NCI-H1436 (cell line): ENCODE measurements at regions not wholly inside any gene's neighbourhood (a gene's known extent, or its start where the extent isn't known, plus 50 kb on each side); places are given as distances from the start of the nearest gene placed in this dataset.

Experiments used
- DNase-seq: peaks from one replicate; lab custom pipeline; 2025; lab: John Stamatoyannopoulos, UW

DNA sequence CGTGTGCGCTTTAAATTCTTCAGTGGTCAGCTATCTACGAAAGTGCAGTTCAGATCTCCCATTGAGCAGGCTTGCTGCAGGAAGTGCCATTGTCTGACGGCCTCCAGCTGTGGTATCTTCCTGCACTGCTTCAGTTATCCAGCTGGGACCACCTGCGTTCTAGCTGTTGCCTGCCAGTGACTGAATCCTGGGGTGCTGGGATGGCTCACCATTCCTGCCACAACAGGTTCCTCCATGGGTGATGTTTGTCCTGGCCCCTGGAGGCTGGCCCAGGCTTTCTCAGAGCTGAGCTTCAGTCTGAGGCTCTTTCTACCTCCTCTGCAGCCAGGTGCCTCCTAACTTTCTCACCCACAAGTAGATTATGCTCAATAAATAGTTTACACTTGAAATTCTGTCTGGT is 498.5 kb upstream of the HS6ST1 start:
- no peak for DNase-seq

DNA sequence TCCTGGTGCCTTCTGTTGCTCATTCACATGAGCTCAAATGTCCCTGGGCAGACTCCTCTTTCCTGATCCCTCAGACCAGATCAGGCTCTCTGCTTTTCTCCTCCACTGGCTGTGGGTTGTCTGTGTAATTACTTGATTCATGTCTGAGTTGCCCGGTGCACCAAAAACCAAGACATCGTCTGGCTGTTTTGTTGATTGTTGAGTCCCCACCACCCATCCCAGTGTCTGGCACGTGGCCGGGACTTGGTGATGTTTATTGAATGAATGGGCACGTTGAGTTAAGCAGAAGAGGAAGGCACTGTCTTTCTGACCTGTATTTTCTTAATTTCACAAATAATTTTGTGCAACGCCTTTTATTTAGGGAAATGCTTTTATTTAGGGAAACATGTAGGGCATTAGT is 499.1 kb upstream of the HS6ST1 start:
- no peak for DNase-seq

DNA sequence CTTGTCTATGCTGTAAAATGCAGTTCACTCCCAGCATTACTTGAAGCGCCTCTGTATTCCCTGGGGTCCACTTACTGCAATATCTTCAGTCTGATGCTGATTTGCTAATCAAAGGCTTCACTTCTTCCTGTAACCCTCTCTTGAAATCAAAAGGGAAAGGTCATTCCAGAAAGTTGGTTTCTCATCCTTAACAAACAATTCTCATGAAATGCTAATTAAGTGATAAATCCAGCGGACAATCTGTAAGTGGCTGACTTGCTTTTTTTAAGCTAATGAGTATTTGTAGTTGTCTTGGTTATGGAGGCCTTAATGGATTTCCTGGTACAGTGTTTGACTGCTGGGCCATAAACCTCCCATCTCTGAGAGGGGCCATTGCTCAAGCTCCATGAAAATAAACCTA is 499.6 kb upstream of the HS6ST1 start:
- DNase-seq: no peak

DNA sequence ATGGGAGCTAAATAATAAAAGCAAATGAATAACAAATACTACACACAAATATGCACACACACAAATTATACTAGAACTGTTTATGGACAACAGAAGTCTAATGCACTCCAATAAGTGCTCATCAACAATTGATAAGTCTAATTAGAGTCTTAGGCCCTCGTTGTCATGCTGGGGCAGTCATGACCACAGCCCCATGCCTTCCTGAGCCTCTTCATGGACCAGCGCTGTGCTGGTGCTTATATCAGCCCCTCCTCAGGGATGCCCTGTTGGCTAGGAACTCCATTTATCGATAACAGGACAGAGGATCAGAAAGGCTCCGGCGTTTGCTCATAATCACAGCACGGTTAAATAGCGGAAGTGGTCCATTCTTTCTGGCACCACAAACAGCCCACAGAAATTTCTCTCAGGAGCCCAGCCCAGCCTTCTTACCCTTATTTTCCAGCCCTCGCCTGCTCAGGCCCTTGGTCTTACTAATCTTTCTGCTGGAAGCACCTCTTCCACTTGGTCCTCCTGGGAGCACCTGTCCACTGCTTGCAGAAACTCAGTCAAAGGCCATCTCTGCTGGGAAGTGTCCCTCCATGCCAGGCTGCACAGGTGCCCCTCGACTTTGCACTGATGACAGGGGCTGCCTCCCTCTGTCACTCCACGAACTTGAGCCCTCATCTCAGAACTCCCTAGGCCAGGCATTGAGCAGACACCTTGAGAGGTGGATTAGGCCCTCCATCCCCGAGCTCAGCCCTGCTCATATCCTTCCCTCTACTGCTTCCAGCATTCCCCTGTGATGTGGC is 500.2 kb upstream of the HS6ST1 start:
- no peak for DNase-seq

DNA sequence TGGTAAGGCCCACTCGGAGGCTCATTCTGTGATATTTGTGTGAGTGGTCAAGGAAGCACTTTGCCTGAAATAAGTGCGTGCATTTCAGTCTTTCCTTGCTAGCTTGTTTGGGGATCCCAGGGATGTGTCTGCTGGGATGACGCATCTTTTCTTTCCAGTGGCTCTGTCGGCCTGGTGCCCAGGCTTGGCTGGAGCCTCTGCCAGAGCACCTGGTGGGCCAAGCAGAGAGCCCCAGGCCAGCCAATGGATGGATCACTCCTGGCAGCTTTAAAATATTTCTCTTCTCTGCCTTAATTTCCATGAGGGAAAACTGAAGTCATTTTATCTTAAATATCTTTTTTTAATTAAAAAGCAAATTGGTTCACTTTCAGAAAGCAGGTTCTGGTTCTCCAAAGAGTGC is 501.8 kb upstream of the HS6ST1 start:
- DNase-seq: no peak

DNA sequence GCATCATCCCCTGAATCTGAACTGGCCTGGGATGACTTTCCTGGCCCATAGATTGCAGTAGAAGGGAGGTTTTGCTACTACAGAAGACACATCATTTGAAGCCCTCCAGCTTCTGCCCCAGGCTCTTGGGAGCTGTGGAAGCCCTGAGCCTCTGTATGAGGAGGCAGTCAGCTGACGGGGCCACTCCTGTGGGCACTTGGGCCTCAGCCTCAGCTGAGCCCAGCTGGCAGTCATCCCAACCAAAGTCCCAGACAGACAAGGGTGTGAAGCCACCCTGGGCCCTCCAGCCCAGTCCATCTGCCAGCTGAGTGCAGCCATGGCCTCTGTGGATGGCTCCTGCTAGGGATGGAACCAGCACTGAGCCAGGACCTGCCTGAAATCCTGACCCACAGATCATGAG is 502.3 kb upstream of the HS6ST1 start:
- no peak for DNase-seq

DNA sequence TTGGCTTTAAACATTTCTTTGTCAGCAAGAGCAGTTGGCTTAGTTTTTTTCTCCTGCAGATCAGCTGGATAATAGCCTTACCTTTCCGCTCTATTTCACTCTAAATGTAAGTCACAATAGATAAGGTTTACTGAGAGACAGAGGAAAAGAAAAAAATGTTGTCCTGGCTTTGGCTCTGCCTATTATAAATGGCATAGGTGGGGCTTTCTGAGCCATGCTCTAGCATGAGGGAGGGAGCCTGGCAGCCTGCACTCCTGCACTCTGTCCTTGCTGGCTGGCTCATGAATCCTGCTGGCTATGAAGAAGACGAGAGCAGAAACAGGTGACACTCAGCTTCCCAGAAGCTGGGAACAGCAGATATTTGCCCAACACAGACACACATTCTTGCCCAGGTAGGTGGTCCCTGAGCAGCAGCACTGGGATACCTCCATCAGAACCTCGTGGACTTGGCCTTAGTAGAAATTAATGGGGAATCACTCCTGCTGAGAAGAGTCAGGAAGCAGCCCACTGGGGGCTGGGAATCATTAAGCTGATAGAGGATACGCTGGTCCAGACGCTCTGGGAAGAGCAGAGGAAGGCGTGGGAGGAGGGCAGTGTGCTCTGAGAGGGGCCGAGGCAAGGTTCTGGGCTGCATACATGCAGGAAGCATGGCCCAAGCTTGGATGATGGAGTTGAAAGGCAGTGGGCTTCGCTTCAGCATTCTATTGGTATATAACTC is 514.4 kb upstream of the HS6ST1 start:
- DNase-seq: no peak

DNA sequence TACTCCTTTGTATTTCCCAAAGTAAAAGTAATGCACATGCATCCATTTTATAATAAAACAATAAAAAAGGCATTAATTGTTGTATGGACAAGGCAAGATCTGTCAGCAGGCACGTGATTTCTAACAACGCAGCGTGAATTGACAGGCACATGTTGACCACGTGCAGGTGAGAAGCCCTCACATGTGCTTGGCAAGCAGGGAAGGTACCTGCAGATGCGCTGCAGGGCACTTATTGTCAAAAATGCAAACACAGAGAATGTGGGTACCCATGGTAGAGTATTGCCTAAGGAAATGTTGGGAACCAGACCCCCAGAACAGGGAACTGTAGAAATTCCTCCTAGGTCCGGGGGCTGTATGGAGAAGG is 515.0 kb upstream of the HS6ST1 start:
- DNase-seq: no peak

DNA sequence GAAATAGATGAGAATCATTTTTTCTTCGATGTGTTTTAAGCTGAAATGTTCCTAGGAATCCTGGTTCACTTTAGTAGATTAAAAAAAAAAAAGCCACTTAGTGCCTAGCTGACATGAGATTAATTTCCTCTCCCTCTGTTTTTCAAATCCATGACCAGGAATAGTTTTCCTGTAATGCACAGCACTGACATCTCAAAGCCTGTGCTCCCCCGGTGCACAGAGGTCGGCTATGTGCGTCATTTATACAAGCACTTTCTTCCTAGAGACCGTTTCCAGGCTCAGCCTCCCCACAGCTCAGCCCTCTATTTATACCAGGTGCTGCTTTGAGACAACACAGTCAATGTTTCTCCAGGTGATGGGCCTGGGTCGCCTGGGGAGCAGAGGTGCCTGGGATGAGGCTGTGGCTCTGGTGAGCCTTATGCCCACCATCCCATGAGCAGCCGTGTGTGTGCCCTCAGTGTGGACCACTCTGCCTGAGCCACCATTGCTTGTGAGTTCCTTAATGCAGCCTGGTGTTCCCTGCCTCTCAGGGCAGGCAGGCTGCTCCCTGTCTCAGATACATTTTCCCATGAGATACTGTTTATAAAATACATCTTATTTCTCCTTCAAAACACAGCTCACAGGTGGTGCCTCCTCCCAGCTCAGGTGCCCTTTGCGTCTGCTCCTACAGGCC is 515.7 kb upstream of the HS6ST1 start:
- DNase-seq: no peak

DNA sequence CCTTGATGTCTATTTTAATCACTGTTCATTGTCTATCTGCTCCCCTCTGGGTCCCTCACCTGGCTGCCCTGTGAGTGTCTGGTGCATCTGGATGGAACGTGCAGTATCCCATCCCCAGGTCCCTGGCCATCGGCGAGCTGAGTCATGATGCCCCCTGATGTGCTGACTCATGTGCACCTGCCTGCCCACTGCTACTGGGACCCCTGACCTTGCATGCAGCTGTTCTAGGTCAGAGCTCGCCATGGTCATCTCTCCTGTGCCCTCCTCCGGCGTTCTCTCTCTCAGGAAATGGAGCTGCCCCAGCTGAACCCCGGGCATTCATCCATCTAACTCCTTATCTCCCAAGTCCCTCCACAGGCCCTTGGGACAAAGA is 516.2 kb upstream of the HS6ST1 start:
- DNase-seq: no peak

DNA sequence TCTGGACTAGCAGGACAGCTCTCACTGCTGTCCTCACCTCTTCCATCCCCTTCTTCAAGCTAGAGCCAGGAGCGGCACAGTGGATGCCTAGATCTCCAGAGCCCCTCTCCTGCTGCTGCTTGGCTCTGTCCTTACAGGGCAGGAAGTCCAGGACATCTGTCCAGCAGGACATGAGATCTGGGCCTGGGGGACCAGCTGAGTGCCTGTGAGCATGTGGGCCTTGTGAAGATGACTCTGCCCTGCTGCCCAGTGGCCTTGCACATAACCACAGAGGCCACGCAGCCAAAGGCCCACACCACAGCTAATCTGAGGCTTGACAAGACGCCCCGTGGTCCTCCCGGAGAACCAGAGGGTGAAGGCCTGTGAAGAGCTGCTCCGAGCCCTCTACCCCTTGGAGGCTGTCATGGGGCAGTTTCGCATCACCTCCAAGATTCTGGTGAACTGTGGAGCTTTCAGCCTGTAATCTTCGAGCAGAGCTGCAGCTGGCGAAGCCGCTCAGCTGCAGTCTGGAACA is 516.7 kb upstream of the HS6ST1 start:
- no peak for DNase-seq

DNA sequence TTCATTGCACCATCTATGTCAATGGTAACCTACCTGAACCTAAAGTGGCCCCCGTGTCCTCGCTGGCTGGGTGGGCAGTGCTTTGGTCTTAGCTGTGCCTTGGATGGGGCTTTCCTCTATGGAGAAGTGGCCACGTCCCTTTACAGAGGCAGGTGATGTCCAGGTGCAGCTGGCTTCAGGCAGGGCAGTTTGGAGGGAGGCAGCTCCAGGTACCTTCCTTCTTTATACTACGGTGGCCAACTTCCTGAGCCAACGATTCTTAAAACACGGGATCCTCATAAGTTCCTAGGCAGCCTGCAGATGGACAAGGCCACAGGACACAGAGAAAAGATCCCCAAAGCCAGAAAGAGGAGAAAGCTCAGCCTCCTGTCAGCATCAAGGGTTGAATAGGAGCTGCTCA is 517.3 kb upstream of the HS6ST1 start:
- no peak for DNase-seq

DNA sequence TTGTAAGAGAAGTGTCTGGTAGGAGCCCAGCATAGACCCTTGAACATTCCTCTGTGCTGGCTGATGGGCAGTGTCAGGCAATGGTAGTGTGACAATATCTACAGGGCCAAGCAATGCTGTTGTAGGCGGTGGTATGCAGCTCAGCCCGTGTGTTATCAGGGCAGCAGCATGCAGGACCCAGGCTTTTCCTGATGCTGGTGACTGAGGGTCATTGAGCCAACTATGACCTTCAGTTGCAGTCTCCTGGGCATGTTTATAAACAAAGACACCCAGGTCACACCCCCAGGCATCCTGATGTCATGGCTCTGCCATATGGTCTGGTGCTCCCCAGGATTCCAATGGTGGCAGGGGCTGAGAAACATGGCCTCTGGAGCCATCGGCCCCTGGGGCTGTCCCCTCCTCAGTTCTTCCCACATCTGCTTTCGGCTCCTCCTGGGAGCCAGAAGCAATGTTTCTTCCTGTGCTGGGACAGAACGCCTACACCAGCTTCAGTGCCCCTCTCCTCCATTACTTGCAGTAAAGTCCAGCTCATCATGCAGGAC is 518.0 kb upstream of the HS6ST1 start:
- DNase-seq: no peak

DNA sequence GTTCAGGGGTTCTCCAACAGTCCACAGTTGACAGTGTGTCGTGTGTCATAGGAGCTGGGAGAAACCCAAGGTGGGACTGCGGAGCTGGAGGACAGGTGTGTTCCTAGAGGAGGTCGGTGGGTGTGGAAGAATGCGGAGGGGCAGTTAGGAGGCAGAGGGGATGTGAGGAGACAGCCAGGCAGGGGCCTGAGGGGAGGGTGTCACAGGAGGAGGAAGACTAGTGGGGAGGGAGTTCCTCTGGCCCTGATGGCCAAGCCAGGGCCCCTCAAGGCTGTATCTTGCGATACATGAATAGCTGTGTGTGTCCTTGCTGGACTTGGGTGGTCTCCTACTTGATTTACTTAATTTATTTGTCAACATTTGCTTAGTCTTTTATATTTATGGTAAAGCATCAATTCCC is 519.6 kb upstream of the HS6ST1 start:
- no peak for DNase-seq

DNA sequence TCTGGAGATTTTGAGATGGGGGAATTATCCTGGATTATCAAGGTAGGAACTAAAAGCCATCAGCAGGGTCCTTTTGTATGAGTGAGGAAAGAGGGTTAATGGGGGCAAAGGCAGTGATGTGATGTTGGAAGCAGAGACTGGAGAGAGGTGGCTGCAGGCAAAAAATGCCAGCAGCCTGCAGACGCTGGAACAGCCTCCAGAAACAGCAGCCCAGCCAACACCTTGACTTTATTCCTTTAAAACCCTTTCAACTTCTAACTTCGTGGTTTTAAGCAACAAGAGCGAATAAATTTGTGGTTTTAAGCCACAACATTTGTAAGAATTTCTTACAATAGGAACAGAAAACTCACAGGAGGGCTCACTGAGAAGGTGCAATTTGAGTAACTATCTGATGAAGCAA is 523.1 kb upstream of the HS6ST1 start:
- no peak for DNase-seq

DNA sequence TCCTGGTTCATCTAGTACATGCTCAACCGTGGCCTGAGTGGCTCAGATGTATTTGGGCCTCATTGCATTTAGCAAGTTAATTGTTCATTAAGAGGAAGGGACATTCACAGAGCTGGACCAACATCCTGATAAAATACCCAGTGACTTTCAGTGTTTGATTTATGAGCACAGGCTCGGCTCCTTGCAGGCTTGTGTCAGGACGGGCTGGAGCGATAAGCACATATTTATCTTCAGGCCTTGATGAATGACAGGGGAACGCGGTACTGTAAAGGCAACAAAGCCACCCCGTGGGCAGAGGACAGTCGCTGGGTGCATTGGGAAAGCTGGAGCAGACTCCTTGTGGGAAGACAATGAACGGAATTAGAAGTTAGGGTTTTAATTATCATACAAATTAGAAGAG is 548.6 kb upstream of the HS6ST1 start:
- DNase-seq: no peak

DNA sequence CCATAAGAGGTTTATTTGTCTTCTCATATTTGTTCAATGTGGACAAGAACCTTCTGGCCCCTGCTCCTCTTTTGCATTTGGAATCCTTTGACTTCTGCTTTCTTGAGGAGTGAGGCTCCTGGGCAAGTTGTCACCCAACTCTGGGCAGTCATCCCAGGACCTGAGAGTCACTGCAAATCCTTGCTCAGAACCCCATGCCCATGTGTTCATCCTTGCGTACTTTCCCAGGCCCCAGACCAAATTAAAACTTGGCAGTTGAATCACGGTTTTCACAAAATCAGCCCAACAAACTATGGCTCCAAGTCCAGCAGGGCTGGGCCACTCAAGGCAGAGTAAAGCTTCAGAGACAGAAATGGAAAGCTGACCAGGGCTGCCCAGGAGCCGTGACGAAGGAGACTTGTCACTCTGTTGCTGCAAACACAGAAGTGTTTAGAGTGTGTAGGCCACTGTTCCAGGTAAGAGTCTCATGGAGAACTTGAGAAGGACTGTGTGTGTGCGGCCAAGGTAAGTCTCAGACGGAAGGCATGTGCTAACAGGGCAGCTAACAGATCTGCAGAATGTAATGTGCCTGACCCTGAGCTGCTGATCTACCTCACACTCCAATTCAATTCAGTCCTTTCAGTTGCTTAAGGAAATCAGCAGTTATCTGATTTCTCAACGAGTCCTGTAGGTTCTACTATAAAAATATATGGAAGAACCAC is 549.4 kb upstream of the HS6ST1 start:
- no peak for DNase-seq

DNA sequence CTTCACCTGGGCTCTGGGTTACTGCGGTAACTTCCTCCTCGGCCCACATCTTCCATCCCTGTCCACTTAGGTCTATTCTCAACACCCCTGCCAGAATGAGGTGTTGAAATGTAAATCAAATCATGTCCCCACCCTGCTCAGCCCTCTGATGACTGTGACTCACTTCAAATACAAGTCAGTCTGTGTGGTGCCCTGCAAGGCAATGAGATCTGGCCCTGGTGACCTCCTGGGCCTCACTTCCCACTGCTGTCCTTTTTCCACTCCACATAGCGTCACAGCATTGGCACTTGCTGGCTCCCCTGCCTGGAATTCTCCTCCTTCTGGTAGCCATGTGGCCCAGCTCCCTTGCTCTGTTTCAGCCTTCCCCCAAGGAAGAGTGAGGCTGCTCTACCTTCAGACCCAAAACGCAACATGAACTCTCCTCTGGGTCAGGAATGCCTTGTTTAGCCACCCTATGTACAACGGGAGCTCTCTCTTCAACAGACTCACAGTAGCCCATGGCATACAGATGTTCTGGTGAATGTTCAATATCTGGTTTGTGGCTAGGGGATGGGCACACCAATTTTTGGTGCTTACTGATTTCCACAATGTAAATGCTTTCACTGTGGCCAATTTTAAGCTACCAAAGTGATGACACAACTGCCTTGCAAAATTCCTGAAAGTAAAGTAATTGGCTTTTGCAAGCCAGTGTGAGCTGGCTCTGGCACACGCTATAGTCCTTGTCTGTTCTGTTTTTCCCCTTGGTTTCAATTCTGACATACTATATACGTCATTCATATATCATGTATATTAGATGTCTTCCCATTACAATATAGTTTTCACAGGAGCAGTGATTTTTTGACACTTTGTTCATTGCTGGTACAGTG is 550.3 kb upstream of the HS6ST1 start:
- DNase-seq: no peak

DNA sequence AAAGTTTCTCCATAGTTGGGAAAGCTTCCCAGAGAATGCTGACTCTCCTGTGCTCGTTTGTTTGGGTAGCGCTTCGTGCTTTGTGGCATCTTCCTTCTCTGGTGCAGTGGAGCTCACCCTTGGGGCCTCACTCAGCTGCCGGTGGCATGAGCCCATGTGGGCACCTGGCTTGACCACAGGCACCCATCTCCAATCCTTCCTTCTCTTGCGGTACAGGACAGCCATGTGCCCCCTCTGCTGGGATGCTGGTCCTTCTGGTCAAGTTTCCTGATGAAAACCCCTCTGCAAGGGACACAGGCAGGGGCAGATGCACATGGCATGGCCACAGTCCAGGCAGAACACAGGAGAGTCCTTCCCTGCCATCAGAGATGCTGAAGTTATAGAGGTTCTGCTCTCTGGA is 555.9 kb upstream of the HS6ST1 start:
- no peak for DNase-seq

DNA sequence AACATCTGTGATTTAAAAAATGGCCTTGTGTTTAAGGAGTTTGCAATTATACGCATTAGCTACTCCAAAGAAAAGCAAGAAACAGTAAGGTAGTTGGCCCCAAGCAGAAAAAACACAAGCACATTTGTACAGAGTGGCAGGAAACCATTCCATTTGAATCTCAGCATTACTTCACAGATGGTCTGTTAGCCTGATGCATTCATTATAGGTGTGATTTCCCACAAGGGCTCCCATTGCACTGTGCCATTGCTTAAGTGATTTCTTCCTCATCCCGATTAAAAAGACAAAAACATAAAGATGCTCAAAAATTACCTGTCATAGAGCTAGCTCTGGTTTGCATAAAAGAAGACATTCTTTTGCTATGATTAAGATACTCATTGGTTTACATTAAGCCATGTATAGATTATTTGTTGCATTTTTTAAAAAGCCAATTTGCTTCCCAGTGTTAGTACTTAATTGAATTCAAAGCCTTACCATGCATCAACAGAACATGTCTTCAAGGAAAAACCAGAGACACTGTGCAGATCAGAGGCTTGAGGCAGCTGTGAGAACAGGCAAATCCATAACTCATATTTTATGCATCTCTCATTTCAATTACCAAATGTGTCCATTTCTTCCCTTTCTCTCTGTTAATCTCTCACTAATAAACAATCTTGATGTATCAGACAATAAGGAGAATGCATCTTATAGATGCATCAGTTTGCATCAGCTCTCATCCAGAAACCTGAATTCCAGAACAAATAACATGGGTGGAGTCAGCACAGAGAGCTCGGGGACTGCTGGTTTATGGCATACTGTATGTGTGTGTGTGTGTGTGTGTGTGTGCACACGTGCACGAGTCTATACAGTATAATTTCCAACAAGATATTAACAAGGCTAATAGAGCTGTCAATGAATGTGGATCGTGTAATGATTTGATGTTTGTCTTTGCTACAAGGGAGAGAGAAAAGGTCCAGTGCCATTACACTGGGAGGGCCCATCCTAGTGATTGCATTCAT is 558.6 kb upstream of the HS6ST1 start:
- DNase-seq: no peak
